Upper lobe of right lung (tissue), 1 donor: ENCODE measurements at regions not wholly inside any gene's neighbourhood (a gene's known extent, or its start where the extent isn't known, plus 50 kb on each side); places are given as distances from the start of the nearest gene placed in this dataset.

Source experiments
- ATAC-seq: fragments of 200-7000 bp; cut with Tn5 transposase; one replicate; pipeline ENCODE4 v1.9.1; 2020; ENCODE audit warnings: mild to moderate bottlenecking, moderate library complexity
- DNase-seq: peaks from one replicate; pipeline ENCODE4 v3.0.0-alpha.2; 2020
- H3K27ac ChIP-seq: fragments of 200-600 bp; one replicate; pipeline ENCODE4 v1.8.0; 2022
- H3K27me3 ChIP-seq: fragments of 200-600 bp; one replicate; pipeline ENCODE4 v1.8.0; 2022; ENCODE audit warnings: mild to moderate bottlenecking
- H3K36me3 ChIP-seq: fragments of 200-600 bp; one replicate; pipeline ENCODE4 v1.8.0; 2022
- H3K4me1 ChIP-seq: fragments of 200-600 bp; one replicate; pipeline ENCODE4 v1.8.0; 2022
- H3K4me3 ChIP-seq: fragments of 200-600 bp; one replicate; pipeline ENCODE4 v1.8.0; 2022; ENCODE audit warnings: mild to moderate bottlenecking
- H3K9me3 ChIP-seq: fragments of 200-600 bp; one replicate; pipeline ENCODE4 v1.8.0; 2022
- CTCF ChIP-seq: fragments of 200-600 bp; IDR thresholded peaks from one replicate; pipeline ENCODE4 v1.8.0; 2022; ENCODE audit warnings: antibody characterized with exemption
- intact Hi-C: fragments of 100-400 bp; cut with DNase I; formaldehyde crosslinking; loops from one replicate; pipeline ENCODE4 v1.11.0; 2022
- donor health status: DM: no; HTN: yes; CAD: no; lungs with severe emphysema.

- no peaks in the 10 kb centered on the region for H3K9me3 ChIP-seq
- DNase-seq (no peak), ATAC-seq (no peak)
- no peaks in the 10 kb centered on the region for H3K27me3 ChIP-seq
- no peaks in the 10 kb centered on the region for H3K36me3 ChIP-seq
- no peak for TF ChIP-seq CTCF
- intact Hi-C loops: no loop called here
- no peaks in the 10 kb centered on the region for H3K4me1 ChIP-seq
- no peak overlapping the region for H3K4me3 ChIP-seq
- H3K27ac ChIP-seq: no peak overlapping the region
These were observed 771.0 kb downstream of the IRX1 start for GRCh38 chr5:4366628-4367027.

GRCh38 chr5:4370218-4370617, 769.9 kb upstream of the ADAMTS16 start:
- intact Hi-C loops: no loop called here
- Histone ChIP-seq H3K27me3 (no peaks in the 10 kb centered on the region), H3K4me3 (no peak overlapping the region), H3K36me3 (no peaks in the 10 kb centered on the region), H3K27ac (no peak overlapping the region), H3K4me1 (no peaks in the 10 kb centered on the region), H3K9me3 (no peaks in the 10 kb centered on the region)
- DNase-seq (no peak), ATAC-seq (no peak)
- no peak for TF ChIP-seq CTCF

- no peaks in the 10 kb centered on the region for H3K9me3 ChIP-seq
- TF ChIP-seq CTCF: no peak
- ATAC-seq: no peak
- no peaks in the 10 kb centered on the region for H3K36me3 ChIP-seq
- H3K27me3 ChIP-seq: no peaks in the 10 kb centered on the region
- H3K4me3 ChIP-seq: no peak overlapping the region
- intact Hi-C loops: no loop called here
- no peaks in the 10 kb centered on the region for H3K4me1 ChIP-seq
- no peak overlapping the region for H3K27ac ChIP-seq
- DNase-seq: no peak
These were observed 767.6 kb upstream of the ADAMTS16 start for GRCh38 chr5:4372481-4372880.

GRCh38 chr5:4373051-4373820, 766.9 kb upstream of the ADAMTS16 start:
- Histone ChIP-seq H3K27ac (no peak overlapping the region), H3K4me1 (no peaks in the 10 kb centered on the region), H3K9me3 (no peaks in the 10 kb centered on the region), H3K36me3 (no peaks in the 10 kb centered on the region), H3K27me3 (no peaks in the 10 kb centered on the region), H3K4me3 (no peak overlapping the region)
- DNase-seq (no peak), ATAC-seq (no peak)
- intact Hi-C loops: no loop called here
- TF ChIP-seq CTCF: no peak

- no peaks in the 10 kb centered on the region for H3K9me3 ChIP-seq
- no peak for TF ChIP-seq CTCF
- intact Hi-C loops: no loop called here
- H3K36me3 ChIP-seq: no peaks in the 10 kb centered on the region
- no peak for ATAC-seq
- no peak overlapping the region for H3K27ac ChIP-seq
- DNase-seq: no peak
- no peaks in the 10 kb centered on the region for H3K27me3 ChIP-seq
- no peak overlapping the region for H3K4me3 ChIP-seq
- no peaks in the 10 kb centered on the region for H3K4me1 ChIP-seq
These were observed 765.3 kb upstream of the ADAMTS16 start for GRCh38 chr5:4374866-4375265.

- no peaks in the 10 kb centered on the region for H3K27me3 ChIP-seq
- H3K27ac ChIP-seq: no peak overlapping the region
- no peak overlapping the region for H3K4me3 ChIP-seq
- TF ChIP-seq CTCF: no peak
- intact Hi-C loops: no loop called here
- ATAC-seq (no peak), DNase-seq (no peak)
- no peaks in the 10 kb centered on the region for H3K4me1 ChIP-seq
- no peaks in the 10 kb centered on the region for H3K36me3 ChIP-seq
- no peaks in the 10 kb centered on the region for H3K9me3 ChIP-seq
These were observed 764.5 kb upstream of the ADAMTS16 start for GRCh38 chr5:4375640-4376039.
